ENCODE measurements at regions not wholly inside any gene's neighbourhood (a gene's known extent, or its start where the extent isn't known, plus 50 kb on each side); places are given as distances from the start of the nearest gene placed in this dataset.

DNA sequence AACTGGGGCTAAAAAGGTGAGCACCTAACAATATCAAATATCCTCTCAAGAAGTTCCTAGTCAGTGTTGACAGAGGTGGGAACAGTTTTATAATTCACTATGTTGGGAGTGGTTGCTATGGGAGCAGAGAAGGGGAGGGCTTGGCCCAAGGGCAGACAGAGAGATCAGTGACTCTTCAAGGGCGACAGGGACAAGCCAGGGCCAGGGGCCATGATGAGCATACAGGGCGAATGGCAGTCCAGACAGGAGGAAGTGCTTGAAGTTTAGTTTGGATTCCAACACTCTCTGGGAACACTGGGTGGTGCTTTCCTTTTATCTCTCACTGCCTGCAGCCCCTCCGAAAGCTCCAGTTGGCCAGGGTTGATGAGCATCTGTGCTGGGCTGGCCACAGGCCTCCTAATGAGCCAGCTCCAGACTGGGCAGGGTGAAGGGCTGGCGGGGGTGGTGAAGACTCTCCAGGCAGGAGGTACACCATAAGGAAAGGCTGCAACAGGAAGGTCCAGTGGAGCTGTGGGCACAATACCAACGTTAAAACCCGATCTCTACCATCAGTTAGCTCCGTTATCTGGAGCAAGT lies 111.3 kb downstream of the TMEM174 start:
- TF ChIP-seq POLR2A (IDR thresholded peaks at IDR 0.05; ENCODE audit: low read length) = no peak
- no peak for TF ChIP-seq GATA1 (IDR thresholded peaks at IDR 0.05; ENCODE audit: low read depth, low read length)

All from erythroblast (primary cell).